Ishikawa (cell line): ENCODE measurements at regions not wholly inside any gene's neighbourhood (a gene's known extent, or its start where the extent isn't known, plus 50 kb on each side); places are given as distances from the start of the nearest gene placed in this dataset.

Source experiments
- RAD21 ChIP-seq: IDR thresholded peaks from 2 replicates; pipeline ENCODE4 v1.6.1; 2012; ENCODE audit warnings: low read depth
- REST ChIP-seq: IDR thresholded peaks from 2 replicates; pipeline ENCODE4 v1.6.1; 2012; ENCODE audit warnings: low read depth, mild to moderate bottlenecking
- TCF12 ChIP-seq: IDR thresholded peaks from 2 replicates; pipeline ENCODE4 v1.6.1; 2012; ENCODE audit warnings: low read depth
- YY1 ChIP-seq: IDR thresholded peaks from 2 replicates; pipeline ENCODE4 v1.6.1; 2012; ENCODE audit warnings: low read depth
- ZBTB7A ChIP-seq: IDR thresholded peaks from 2 replicates; pipeline ENCODE4 v1.6.1; 2012; ENCODE audit warnings: low read depth

GRCh38 chr20:22844959-22845358 is 190.2 kb upstream of the SSTR4 start:
- no peak for TF ChIP-seq RAD21
- TF ChIP-seq REST, result no peak
- TF ChIP-seq TCF12, result no peak
- no peak for TF ChIP-seq YY1
- no peak for TF ChIP-seq ZBTB7A
